GM18517 (cell line): ENCODE measurements at regions not wholly inside any gene's neighbourhood (a gene's known extent, or its start where the extent isn't known, plus 50 kb on each side); places are given as distances from the start of the nearest gene placed in this dataset.
"Not testable (repeated sequence)": the region's sequence is repeated elsewhere in the genome, so short reads cannot be mapped to it uniquely, and the experiment has no call there.

Experiments
- ATAC-seq: cut with Tn5 transposase; IDR thresholded peaks from one replicate; pipeline ENCODE4 v1.9.1; 2021; ENCODE audit warnings: mild to moderate bottlenecking, moderate library complexity; ENCODE audit not compliant: unreplicated experiment

- ATAC-seq = no peak
Observed at GRCh38 chr10:9911488-9911887, 1106.2 kb upstream of the CELF2 start.

GRCh38 chr10:9913876-9914514, 1103.7 kb upstream of the CELF2 start:
- no peak for ATAC-seq

DNA sequence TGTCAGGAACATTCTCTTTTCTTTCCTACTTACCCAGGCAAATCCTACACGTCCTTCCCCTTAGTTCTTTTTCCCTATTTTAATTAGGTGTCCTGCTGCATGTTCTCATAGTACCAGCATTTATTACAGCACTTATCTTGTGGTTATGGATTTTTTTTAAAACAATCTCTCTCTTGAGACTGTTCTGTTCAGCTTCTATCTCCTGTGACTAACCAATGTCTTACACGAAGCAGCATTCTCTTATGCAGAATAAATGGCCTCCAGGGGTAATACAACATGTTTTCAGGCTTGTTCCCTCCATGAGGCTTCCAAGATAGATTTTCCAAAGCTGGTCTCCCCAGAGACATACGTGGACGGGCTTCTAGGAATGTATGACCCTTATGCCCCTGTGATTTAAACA, 1096.1 kb upstream of the CELF2 start:
- ATAC-seq = no peak

DNA sequence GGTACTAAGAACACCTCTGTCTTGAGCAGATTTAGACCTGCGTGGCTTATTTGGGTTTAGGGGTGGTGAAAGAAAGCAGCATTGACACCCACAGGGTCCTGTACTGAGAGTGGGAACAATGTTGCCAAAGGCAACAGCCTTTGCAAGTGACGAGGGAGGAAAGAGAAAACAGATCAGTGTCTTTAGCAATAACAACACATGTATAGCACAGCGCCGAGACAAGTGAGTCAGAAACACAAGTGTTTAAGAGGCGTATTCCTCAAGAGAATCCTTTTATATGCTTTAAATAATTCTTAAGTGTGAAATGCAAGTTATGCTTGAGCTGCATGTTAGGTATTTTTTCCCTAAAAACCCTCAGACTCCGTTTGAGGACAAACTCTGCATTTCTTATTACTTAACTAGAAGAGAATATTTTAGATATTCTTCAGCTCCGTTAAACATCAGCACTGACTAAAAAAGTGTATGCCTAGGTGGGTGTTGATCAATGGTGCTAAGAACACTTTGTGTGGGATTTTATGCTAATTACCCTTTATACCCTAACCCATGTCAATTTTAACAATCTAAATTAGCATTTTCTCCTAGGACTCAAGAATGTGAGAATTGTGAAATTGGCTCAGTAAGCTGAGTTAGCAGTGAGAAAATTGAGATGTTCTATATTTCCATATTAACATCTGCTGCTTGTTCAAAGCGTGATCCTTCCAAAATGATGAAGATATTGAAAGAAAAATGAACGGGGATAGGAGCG, 1095.4 kb upstream of the CELF2 start:
- ATAC-seq = no peak

GRCh38 chr10:9926003-9926402, 1091.7 kb upstream of the CELF2 start:
- ATAC-seq = no peak

- ATAC-seq = no peak
Observed at GRCh38 chr10:9926881-9927280, 1090.8 kb upstream of the CELF2 start.

DNA sequence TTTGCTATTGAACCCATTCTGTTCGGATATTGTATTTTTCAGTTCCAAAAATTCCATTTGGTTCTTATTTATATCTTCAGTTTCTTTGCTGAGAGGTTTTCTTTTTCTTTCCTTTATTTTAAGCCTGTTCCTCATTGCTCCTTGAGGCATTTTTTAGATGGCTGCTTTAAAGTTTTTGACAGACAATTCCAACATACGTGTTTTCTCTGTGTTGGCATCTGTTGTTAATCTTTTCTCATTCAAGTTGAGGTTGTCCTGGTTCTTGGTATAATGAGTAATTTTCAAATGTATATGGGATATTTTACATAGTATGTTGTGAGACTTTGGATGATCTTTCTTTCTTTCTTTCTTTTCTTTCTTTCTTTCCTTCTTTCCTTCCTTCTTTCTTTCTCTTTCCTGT, 1078.0 kb upstream of the CELF2 start:
- no peak for ATAC-seq

DNA sequence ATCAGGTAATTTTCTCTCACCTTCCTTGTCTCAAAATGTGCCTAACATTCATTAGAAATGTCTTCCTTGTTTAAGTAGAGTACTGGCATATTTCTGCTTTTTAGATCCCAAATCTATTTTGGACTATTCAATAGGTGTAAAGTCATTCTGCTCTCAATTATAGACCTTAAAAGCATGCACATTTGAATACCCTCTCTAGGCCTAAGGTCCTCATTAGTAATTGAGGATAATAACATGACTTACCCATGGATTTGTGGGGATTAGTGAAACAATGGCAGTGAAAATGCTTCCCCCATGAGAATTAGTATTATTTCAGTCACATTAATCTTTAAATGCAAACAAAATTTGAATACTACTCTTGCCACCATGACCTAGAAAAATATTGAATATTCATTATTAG, 1073.0 kb upstream of the CELF2 start:
- ATAC-seq = no peak

- ATAC-seq = no peak
Observed at GRCh38 chr10:9950070-9950469, 1067.6 kb upstream of the CELF2 start.

DNA sequence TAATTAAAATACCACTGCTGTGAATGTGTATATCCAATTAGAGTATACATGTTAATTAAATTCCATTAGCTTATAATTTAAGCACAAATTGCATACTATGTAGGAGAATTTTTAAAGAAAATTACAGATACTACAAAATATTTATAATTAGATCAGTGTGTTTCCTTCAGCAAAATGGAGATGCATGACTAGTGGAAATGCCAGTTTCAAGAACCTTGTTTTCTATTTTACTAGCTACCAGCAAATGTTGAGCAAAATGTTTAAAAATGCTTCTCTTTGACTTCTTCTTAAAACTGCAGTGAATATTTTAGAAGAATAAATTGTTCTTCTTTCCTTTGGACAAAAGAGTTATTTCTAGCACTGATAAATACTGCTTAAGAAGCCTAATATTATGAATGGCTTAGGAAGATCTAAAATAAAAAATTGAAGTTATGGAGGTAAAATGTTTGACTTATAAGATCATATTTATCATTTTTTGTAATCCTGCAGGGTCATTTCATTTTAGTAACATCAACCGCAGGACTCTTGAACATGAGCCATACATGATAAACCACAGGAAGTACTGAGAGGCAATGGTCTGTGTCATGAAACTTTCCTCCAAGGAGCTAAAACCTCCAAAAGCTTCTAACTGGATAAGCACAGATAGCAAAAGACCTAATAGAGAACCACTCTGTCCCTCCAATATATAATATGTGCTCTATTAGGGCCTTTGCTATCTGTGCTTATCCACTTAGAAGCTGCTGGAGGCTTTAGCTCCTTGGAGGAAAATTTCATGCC, 1066.0 kb upstream of the CELF2 start:
- no peak for ATAC-seq

- no peak for ATAC-seq
Observed at GRCh38 chr10:9957351-9957750, 1060.3 kb upstream of the CELF2 start.

GRCh38 chr10:9957876-9958275, 1059.8 kb upstream of the CELF2 start:
- ATAC-seq = not testable (repeated sequence)

DNA sequence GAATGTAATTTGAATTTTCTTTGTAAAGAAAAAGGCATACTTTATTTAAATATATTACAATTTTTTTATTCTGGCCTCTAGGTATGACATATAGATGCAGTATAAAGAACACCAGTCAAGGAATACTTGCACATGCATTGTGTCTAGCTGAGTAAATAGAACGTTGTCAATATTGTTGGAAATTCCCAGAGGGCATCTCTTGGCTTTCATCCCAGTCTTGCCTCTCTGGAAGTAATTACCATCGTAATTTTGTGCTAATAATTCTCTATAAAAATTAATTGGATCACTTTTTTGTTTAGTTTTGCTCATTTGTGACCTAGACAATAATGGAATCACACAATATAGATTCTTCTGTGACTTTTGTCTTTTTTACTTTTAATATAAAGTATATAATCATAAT, 1052.3 kb upstream of the CELF2 start:
- no peak for ATAC-seq

DNA sequence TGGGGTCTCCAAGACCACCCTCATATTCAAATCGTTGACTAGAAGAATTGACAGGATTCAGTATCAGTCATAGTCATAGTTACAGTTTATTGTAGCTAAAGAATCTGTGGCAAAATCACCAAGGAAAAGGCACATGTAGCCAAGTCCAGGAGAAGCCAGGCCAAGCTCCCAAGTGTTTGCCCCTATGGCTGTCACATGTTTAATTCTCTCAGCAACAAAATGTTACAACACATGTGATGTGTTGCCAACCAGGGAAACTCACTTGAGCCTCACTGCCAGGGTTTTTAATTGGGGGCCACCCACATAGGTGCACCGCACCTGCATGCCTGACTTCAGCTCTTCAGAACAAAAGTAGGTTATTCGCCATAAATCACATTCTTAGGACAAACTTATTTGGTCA, 1030.9 kb upstream of the CELF2 start:
- no peak for ATAC-seq

- ATAC-seq = no peak
Observed at GRCh38 chr10:9987197-9987596, 1030.5 kb upstream of the CELF2 start.

- ATAC-seq = no peak
Observed at GRCh38 chr10:9992661-9993060, 1025.0 kb upstream of the CELF2 start.

DNA sequence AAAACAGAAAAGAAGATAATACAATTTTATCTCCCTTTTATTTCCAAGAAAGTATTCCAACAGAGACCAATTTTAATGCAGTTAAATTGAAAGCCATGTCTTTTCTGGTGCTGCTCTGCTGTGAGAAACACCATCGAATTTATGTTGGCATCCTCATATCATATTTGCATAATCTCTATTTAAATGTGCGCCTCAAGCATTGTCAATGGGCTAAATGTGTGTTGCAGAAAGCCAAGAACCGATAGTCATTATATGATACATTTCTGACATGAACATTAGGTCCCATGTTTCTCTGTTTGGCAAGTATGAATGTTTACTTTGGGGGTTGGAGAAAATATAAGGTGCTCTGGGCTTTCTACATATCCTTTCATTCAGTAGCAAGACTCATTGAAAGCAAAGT, 1023.5 kb upstream of the CELF2 start:
- no peak for ATAC-seq

GRCh38 chr10:9999627-10000026, 1018.0 kb upstream of the CELF2 start:
- no peak for ATAC-seq

GRCh38 chr10:10007957-10008356, 1009.7 kb upstream of the CELF2 start:
- no peak for ATAC-seq

DNA sequence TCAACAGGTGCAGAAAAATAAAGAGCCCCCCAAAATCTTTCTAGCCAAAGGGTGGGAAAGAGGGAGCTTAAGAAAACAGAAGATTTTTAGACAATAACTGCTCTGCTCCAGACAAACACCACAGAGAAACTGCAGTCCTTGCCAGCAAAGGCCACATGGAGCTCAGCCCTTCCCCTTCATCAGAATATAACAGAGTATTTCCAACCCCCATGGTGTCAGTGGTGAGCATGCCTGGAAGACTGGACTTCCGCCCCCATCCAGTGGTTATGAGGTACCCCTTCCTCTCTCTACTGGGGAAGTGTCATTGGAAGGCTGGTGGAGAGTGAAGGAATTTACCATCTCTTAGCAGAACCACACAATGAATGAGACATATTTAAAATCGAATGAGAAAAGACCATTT, 1007.3 kb upstream of the CELF2 start:
- no peak for ATAC-seq

- no peak for ATAC-seq
Observed at GRCh38 chr10:10014846-10015245, 1002.8 kb upstream of the CELF2 start.

- ATAC-seq = no peak
Observed at GRCh38 chr10:10017716-10018115, 1000.0 kb upstream of the CELF2 start.
